GM18517 (cell line): ENCODE measurements at regions not wholly inside any gene's neighbourhood (a gene's known extent, or its start where the extent isn't known, plus 50 kb on each side); places are given as distances from the start of the nearest gene placed in this dataset.

ENCODE experiments used
- ATAC-seq: cut with Tn5 transposase; IDR thresholded peaks from one replicate; pipeline ENCODE4 v1.9.1; 2021; ENCODE audit warnings: mild to moderate bottlenecking, moderate library complexity; ENCODE audit not compliant: unreplicated experiment

GRCh38 chr5:30000231-30000630 is 1193.3 kb upstream of the CDH6 start:
- no peak for ATAC-seq

- ATAC-seq, result no peak
These were observed 1198.3 kb upstream of the CDH6 start for GRCh38 chr5:29995154-29995553.

- no peak for ATAC-seq
These were observed 1199.0 kb upstream of the CDH6 start for GRCh38 chr5:29994519-29994918.

- ATAC-seq, result no peak
These were observed 1200.2 kb upstream of the CDH6 start for GRCh38 chr5:29993286-29993685.

GRCh38 chr5:29992248-29992647 is 1201.2 kb upstream of the CDH6 start:
- no peak for ATAC-seq

GRCh38 chr5:29990681-29991080 is 1202.8 kb upstream of the CDH6 start:
- ATAC-seq, result no peak

GRCh38 chr5:29984156-29984540 is 1209.3 kb upstream of the CDH6 start:
- ATAC-seq, result no peak

- ATAC-seq, result no peak
These were observed 1209.8 kb upstream of the CDH6 start for GRCh38 chr5:29983528-29984155.

GRCh38 chr5:29982457-29982856 is 1211.0 kb upstream of the CDH6 start:
- ATAC-seq, result no peak

- no peak for ATAC-seq
These were observed 1220.9 kb upstream of the CDH6 start for GRCh38 chr5:29972597-29972996.

- no peak for ATAC-seq
These were observed 1229.5 kb upstream of the CDH6 start for GRCh38 chr5:29963956-29964355.

GRCh38 chr5:29960323-29960722 is 1233.2 kb upstream of the CDH6 start:
- ATAC-seq, result no peak

- no peak for ATAC-seq
These were observed 1242.9 kb upstream of the CDH6 start for GRCh38 chr5:29950416-29951145.

GRCh38 chr5:29949301-29949872 is 1244.1 kb upstream of the CDH6 start:
- ATAC-seq, result no peak

GRCh38 chr5:29944327-29944726 is 1249.2 kb upstream of the CDH6 start:
- no peak for ATAC-seq

- ATAC-seq, result no peak
These were observed 1251.4 kb upstream of the CDH6 start for GRCh38 chr5:29942089-29942488.

- no peak for ATAC-seq
These were observed 1253.5 kb upstream of the CDH6 start for GRCh38 chr5:29939988-29940387.

GRCh38 chr5:29935371-29935770 is 1258.1 kb upstream of the CDH6 start:
- ATAC-seq, result no peak

- ATAC-seq, result no peak
These were observed 1263.2 kb upstream of the CDH6 start for GRCh38 chr5:29930316-29930715.

- ATAC-seq, result no peak
These were observed 1269.4 kb upstream of the CDH6 start for GRCh38 chr5:29924107-29924506.

GRCh38 chr5:29905626-29906353 is 1287.7 kb upstream of the CDH6 start:
- no peak for ATAC-seq

- ATAC-seq, result no peak
These were observed 1290.6 kb upstream of the CDH6 start for GRCh38 chr5:29902859-29903258.
